GM19025 (cell line): ENCODE measurements at regions not wholly inside any gene's neighbourhood (a gene's known extent, or its start where the extent isn't known, plus 50 kb on each side); places are given as distances from the start of the nearest gene placed in this dataset.

ENCODE experiments used
- ATAC-seq: cut with Tn5 transposase; IDR thresholded peaks from one replicate; pipeline ENCODE4 v1.9.1; 2021; ENCODE audit warnings: mild to moderate bottlenecking, low read depth, moderate library complexity; ENCODE audit not compliant: unreplicated experiment

- no peak for ATAC-seq
Observed at GRCh38 chr13:90740099-90740498, 607.4 kb upstream of the MIR17HG start.

GRCh38 chr13:90742381-90742780 is 605.1 kb upstream of the MIR17HG start:
- no peak for ATAC-seq

GRCh38 chr13:90746230-90746629 is 601.3 kb upstream of the MIR17HG start:
- ATAC-seq = no peak

- no peak for ATAC-seq
Observed at GRCh38 chr13:90750021-90750420, 597.5 kb upstream of the MIR17HG start.

- no peak for ATAC-seq
Observed at GRCh38 chr13:90751026-90751425, 596.5 kb upstream of the MIR17HG start.

GRCh38 chr13:90752070-90752469 is 595.4 kb upstream of the MIR17HG start:
- ATAC-seq = no peak

GRCh38 chr13:90757127-90757680 is 590.3 kb upstream of the MIR17HG start:
- no peak for ATAC-seq

GRCh38 chr13:90760639-90761038 is 586.8 kb upstream of the MIR17HG start:
- ATAC-seq = no peak

- ATAC-seq = no peak
Observed at GRCh38 chr13:90763476-90764150, 583.9 kb upstream of the MIR17HG start.

- ATAC-seq = no peak
Observed at GRCh38 chr13:90766386-90766902, 581.0 kb upstream of the MIR17HG start.

GRCh38 chr13:90768116-90768515 is 579.4 kb upstream of the MIR17HG start:
- ATAC-seq = no peak

- no peak for ATAC-seq
Observed at GRCh38 chr13:90769387-90769786, 578.1 kb upstream of the MIR17HG start.

- no peak for ATAC-seq
Observed at GRCh38 chr13:90770334-90770733, 577.2 kb upstream of the MIR17HG start.

- ATAC-seq = no peak
Observed at GRCh38 chr13:90773681-90774080, 573.8 kb upstream of the MIR17HG start.

- no peak for ATAC-seq
Observed at GRCh38 chr13:90776051-90776748, 571.3 kb upstream of the MIR17HG start.

GRCh38 chr13:90783273-90783672 is 564.2 kb upstream of the MIR17HG start:
- no peak for ATAC-seq

- no peak for ATAC-seq
Observed at GRCh38 chr13:90787007-90787406, 560.5 kb upstream of the MIR17HG start.

- no peak for ATAC-seq
Observed at GRCh38 chr13:90792335-90792734, 555.2 kb upstream of the MIR17HG start.

- ATAC-seq = no peak
Observed at GRCh38 chr13:90793261-90793820, 554.1 kb upstream of the MIR17HG start.

- ATAC-seq = no peak
Observed at GRCh38 chr13:90796474-90796873, 551.0 kb upstream of the MIR17HG start.

GRCh38 chr13:90797335-90797734 is 550.2 kb upstream of the MIR17HG start:
- ATAC-seq = no peak
